HUES64 (cell line): ENCODE measurements at regions not wholly inside any gene's neighbourhood (a gene's known extent, or its start where the extent isn't known, plus 50 kb on each side); places are given as distances from the start of the nearest gene placed in this dataset.

ENCODE experiments used
- H3K27ac ChIP-seq: 2 replicates; pipeline ENCODE4 v1.7.0; 2013; ENCODE audit warnings: low read depth, low read length, inconsistent platforms
- H3K27me3 ChIP-seq: 2 replicates; pipeline ENCODE4 v1.6.1; 2013; ENCODE audit warnings: mild to moderate bottlenecking, low read length; ENCODE audit not compliant: insufficient read depth
- H3K36me3 ChIP-seq: 2 replicates; pipeline ENCODE4 v1.6.1; 2013; ENCODE audit warnings: mild to moderate bottlenecking, low read length; ENCODE audit not compliant: insufficient read depth
- H3K4me1 ChIP-seq: 2 replicates; pipeline ENCODE4 v1.6.1; 2013; ENCODE audit warnings: mild to moderate bottlenecking, low read length, moderate library complexity; ENCODE audit not compliant: insufficient read depth
- H3K4me3 ChIP-seq: 2 replicates; pipeline ENCODE4 v1.5.1; 2013; ENCODE audit warnings: mild to moderate bottlenecking, low read length, moderate library complexity
- H3K9ac ChIP-seq: 2 replicates; pipeline ENCODE4 v1.6.1; 2013; ENCODE audit warnings: mild to moderate bottlenecking, low read depth, low read length
- H3K9me3 ChIP-seq: 2 replicates; pipeline ENCODE4 v1.6.1; 2013; ENCODE audit warnings: low read depth, low read length; ENCODE audit not compliant: insufficient read depth
- WGBS: fragments of 150-250, 120-280 bp; methylation state at CpG from one replicate; pipeline ENCODE4 v1.1.7; 2013; ENCODE audit warnings: missing lambda C conversion rate; 5-methylcytosine and 5-hydroxymethylcytosine counted together

GRCh38 chr2:20930928-20931327 is 108.0 kb upstream of the LDAH start:
- Histone ChIP-seq H3K27ac (no peak overlapping the region), H3K36me3 (no peaks in the 10 kb centered on the region), H3K27me3 (no peaks in the 10 kb centered on the region), H3K9me3 (peaks cover 5% of the 10 kb centered on the region; the same call in 1 of the 2 replicates), H3K4me1 (no peaks in the 10 kb centered on the region), H3K9ac (no peak overlapping the region), H3K4me3 (no peak overlapping the region)
- WGBS = 90% methylated on average over 3 of the region's 3 CpGs

GRCh38 chr2:20929721-20930120 is 106.8 kb upstream of the LDAH start:
- H3K9ac ChIP-seq = no peak overlapping the region
- H3K4me3 ChIP-seq = no peak overlapping the region
- H3K4me1 ChIP-seq = no peaks in the 10 kb centered on the region
- peaks cover 5% of the 10 kb centered on the region; the same call in 1 of the 2 replicates for H3K9me3 ChIP-seq
- no peaks in the 10 kb centered on the region for H3K27me3 ChIP-seq
- H3K27ac ChIP-seq = no peak overlapping the region
- H3K36me3 ChIP-seq = no peaks in the 10 kb centered on the region

GRCh38 chr2:20928617-20929016 is 105.7 kb upstream of the LDAH start:
- no peak overlapping the region for H3K27ac ChIP-seq

GRCh38 chr2:20925265-20925889 is 102.5 kb upstream of the LDAH start:
- no peaks in the 10 kb centered on the region for H3K4me1 ChIP-seq
- H3K9ac ChIP-seq = no peak overlapping the region
- H3K27ac ChIP-seq = no peak overlapping the region
- 76% methylated on average over 5 of the region's 5 CpGs for WGBS
- H3K27me3 ChIP-seq = no peaks in the 10 kb centered on the region
- H3K36me3 ChIP-seq = no peaks in the 10 kb centered on the region
- H3K4me3 ChIP-seq = no peak overlapping the region
- H3K9me3 ChIP-seq = peaks cover 5% of the 10 kb centered on the region; the same call in 1 of the 2 replicates

More at GRCh38 chr2:20928617-20929016, 105.7 kb upstream of the LDAH start:
- WGBS = 78% methylated on average over 3 of the region's 3 CpGs
- Histone ChIP-seq H3K9me3 (peaks cover 5% of the 10 kb centered on the region; the same call in 1 of the 2 replicates), H3K4me1 (no peaks in the 10 kb centered on the region), H3K27me3 (no peaks in the 10 kb centered on the region), H3K36me3 (no peaks in the 10 kb centered on the region), H3K9ac (no peak overlapping the region), H3K4me3 (no peak overlapping the region)

- no peak overlapping the region for H3K9ac ChIP-seq
- no peak overlapping the region for H3K4me3 ChIP-seq
- no peak overlapping the region for H3K27ac ChIP-seq
- WGBS = 89% methylated on average over 8 of the region's 8 CpGs
- H3K36me3 ChIP-seq = no peaks in the 10 kb centered on the region
- H3K9me3 ChIP-seq = no peaks in the 10 kb centered on the region
- H3K27me3 ChIP-seq = no peaks in the 10 kb centered on the region
- H3K4me1 ChIP-seq = no peaks in the 10 kb centered on the region
These were observed 96.4 kb upstream of the LDAH start for GRCh38 chr2:20919297-20919800.

GRCh38 chr2:20917719-20918572 is 95.0 kb upstream of the LDAH start:
- H3K27ac ChIP-seq = no peak overlapping the region
- H3K4me3 ChIP-seq = no peak overlapping the region
- no peaks in the 10 kb centered on the region for H3K36me3 ChIP-seq
- no peaks in the 10 kb centered on the region for H3K9me3 ChIP-seq
- 78% methylated on average over 11 of the region's 11 CpGs for WGBS
- no peaks in the 10 kb centered on the region for H3K27me3 ChIP-seq
- no peaks in the 10 kb centered on the region for H3K4me1 ChIP-seq
- H3K9ac ChIP-seq = no peak overlapping the region

GRCh38 chr2:20917287-20917660 is 94.4 kb upstream of the LDAH start:
- WGBS = 87% methylated on average over 8 of the region's 8 CpGs
- Histone ChIP-seq H3K27me3 (no peaks in the 10 kb centered on the region), H3K9me3 (no peaks in the 10 kb centered on the region), H3K4me3 (no peak overlapping the region), H3K4me1 (no peaks in the 10 kb centered on the region), H3K9ac (no peak overlapping the region), H3K27ac (no peak overlapping the region), H3K36me3 (no peaks in the 10 kb centered on the region)

- Histone ChIP-seq H3K27me3 (no peaks in the 10 kb centered on the region), H3K36me3 (no peaks in the 10 kb centered on the region), H3K9ac (no peak overlapping the region), H3K4me1 (no peaks in the 10 kb centered on the region), H3K4me3 (no peak overlapping the region), H3K27ac (no peak overlapping the region), H3K9me3 (no peaks in the 10 kb centered on the region)
- WGBS = 76% methylated on average over 7 of the region's 7 CpGs
These were observed 93.8 kb upstream of the LDAH start for GRCh38 chr2:20916604-20917286.

- H3K27me3 ChIP-seq = no peaks in the 10 kb centered on the region
- no peaks in the 10 kb centered on the region for H3K36me3 ChIP-seq
- H3K4me1 ChIP-seq = no peaks in the 10 kb centered on the region
- H3K9ac ChIP-seq = no peak overlapping the region
- H3K27ac ChIP-seq = no peak overlapping the region
- H3K4me3 ChIP-seq = no peak overlapping the region
- no peaks in the 10 kb centered on the region for H3K9me3 ChIP-seq
- 82% methylated on average over 4 of the region's 4 CpGs for WGBS
These were observed 92.4 kb upstream of the LDAH start for GRCh38 chr2:20915271-20915670.

GRCh38 chr2:20914771-20915170 is 91.9 kb upstream of the LDAH start:
- no peaks in the 10 kb centered on the region for H3K9me3 ChIP-seq
- no peak overlapping the region for H3K4me3 ChIP-seq
- 89% methylated on average over 5 of the region's 5 CpGs for WGBS
- no peaks in the 10 kb centered on the region for H3K36me3 ChIP-seq
- H3K9ac ChIP-seq = no peak overlapping the region
- H3K27ac ChIP-seq = no peak overlapping the region
- H3K4me1 ChIP-seq = no peaks in the 10 kb centered on the region
- no peaks in the 10 kb centered on the region for H3K27me3 ChIP-seq

- no peak overlapping the region for H3K27ac ChIP-seq
- no peaks in the 10 kb centered on the region for H3K9me3 ChIP-seq
- H3K36me3 ChIP-seq = no peaks in the 10 kb centered on the region
- H3K4me3 ChIP-seq = no peak overlapping the region
- H3K4me1 ChIP-seq = no peaks in the 10 kb centered on the region
- H3K9ac ChIP-seq = no peak overlapping the region
- H3K27me3 ChIP-seq = no peaks in the 10 kb centered on the region
- 96% methylated on average over 4 of the region's 4 CpGs for WGBS
These were observed 91.2 kb upstream of the LDAH start for GRCh38 chr2:20914087-20914486.
